Uterus (tissue), 2 donors: ENCODE measurements at regions not wholly inside any gene's neighbourhood (a gene's known extent, or its start where the extent isn't known, plus 50 kb on each side); places are given as distances from the start of the nearest gene placed in this dataset.

ENCODE experiments used
- CTCF ChIP-seq, 4 experiments: fragments of 200-600 bp in 2 of 4; fragments of 450-650 bp in 2 of 4; sonication (generic) in 2 of 4; IDR thresholded peaks; one replicate each; pipeline ENCODE4 v1.5.1; 2016 to 2019; ENCODE audit warnings: antibody characterized with exemption in 4 of 4, mild to moderate bottlenecking in 2 of 4, moderate library complexity in 1 of 4
- POLR2A ChIP-seq, 2 donors: fragments of 450-650 bp; IDR thresholded peaks; one replicate each; pipeline ENCODE4 v1.6.1; 2016; ENCODE audit warnings: antibody characterized with exemption in 2 of 2, mild to moderate bottlenecking in 1 of 2, moderate library complexity in 1 of 2

GRCh38 chr14:62614122-62614521 is 431.1 kb downstream of the KCNH5 start:
- TF ChIP-seq POLR2A (IDR thresholded peaks at IDR 0.05) (no peak), CTCF (IDR thresholded peaks at IDR 0.05) (no peak)
